H1 (cell line): ENCODE measurements at regions not wholly inside any gene's neighbourhood (a gene's known extent, or its start where the extent isn't known, plus 50 kb on each side); places are given as distances from the start of the nearest gene placed in this dataset.

Source experiments
- BCL11A ChIP-seq, 2 experiments: IDR thresholded peaks; one replicate each; pipeline ENCODE4 v1.6.1; 2011; ENCODE audit warnings: low read depth in 2 of 2, low read length in 2 of 2, mild to moderate bottlenecking in 2 of 2
- CTBP2 ChIP-seq: IDR thresholded peaks from 2 replicates; pipeline ENCODE4 v1.7.0; 2011; ENCODE audit warnings: borderline replicate concordance, mild to moderate bottlenecking, moderate library complexity, mixed read lengths, low read length; ENCODE audit not compliant: insufficient read depth, insufficient read length
- EP300 ChIP-seq, 2 experiments: IDR thresholded peaks; 1 replicate in 1 of 2; 2 replicates in 1 of 2; pipeline ENCODE4 v1.6.1; 2011 to 2012; ENCODE audit warnings: low read depth in 2 of 2, low read length in 2 of 2, mild to moderate bottlenecking in 2 of 2, borderline replicate concordance in 1 of 2, inconsistent platforms in 1 of 2, moderate library complexity in 1 of 2
- JUN ChIP-seq: IDR thresholded peaks from 2 replicates; pipeline ENCODE4 v1.6.1; 2011; ENCODE audit warnings: low read depth, mild to moderate bottlenecking, improper control_type of control experiment, low read length
- POU5F1 ChIP-seq: IDR thresholded peaks from 2 replicates; pipeline ENCODE4 v1.6.1; 2011; ENCODE audit warnings: low read depth, mild to moderate bottlenecking, low read length, moderate library complexity
- RXRA ChIP-seq: IDR thresholded peaks from 2 replicates; pipeline ENCODE4 v1.6.1; 2011; ENCODE audit warnings: low read depth, mild to moderate bottlenecking, low read length, moderate library complexity; ENCODE audit not compliant: insufficient read depth
- SIX5 ChIP-seq: IDR thresholded peaks from 2 replicates; pipeline ENCODE4 v1.6.1; 2011; ENCODE audit warnings: mild to moderate bottlenecking, low read depth, low read length
- ZNF274 ChIP-seq: IDR thresholded peaks from 2 replicates; pipeline ENCODE4 v1.7.0; 2012; ENCODE audit warnings: low read length, borderline replicate concordance; ENCODE audit errors: extremely low read depth
- TF ChIP-seq, protein P1 (sequence below): IDR thresholded peaks from 2 replicates; pipeline ENCODE4 v1.6.1; 2012; ENCODE audit warnings: inconsistent platforms

DNA sequence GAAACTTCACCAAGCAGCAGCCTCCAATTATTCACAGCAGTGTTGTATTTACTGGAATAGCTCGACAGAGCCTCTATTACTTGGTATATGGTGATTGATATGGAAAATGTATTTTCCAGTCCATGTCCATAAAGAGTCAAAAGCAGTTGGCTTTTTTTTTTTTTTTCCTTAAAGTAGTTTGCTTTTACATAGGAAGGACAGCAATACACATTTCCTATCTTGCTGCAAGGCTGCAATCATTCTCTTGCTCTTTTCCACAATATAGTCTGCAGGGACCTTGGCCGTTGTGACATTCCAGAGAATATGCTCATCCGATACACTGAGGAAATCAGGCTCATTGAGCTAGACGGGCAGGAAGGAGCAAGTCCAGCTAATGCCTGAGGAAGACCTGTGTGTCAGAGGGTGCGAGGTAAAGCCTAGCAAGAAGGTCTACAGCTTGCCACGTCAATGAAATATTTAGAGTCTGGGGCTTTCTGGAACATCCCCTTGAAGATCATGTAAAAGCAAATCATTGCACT, 131.1 kb downstream of the ENGASE start (continued):
- TF ChIP-seq EP300 (IDR thresholded peaks at IDR 0.05; ENCODE audit: borderline replicate concordance in 1 of 2, low read depth in 2 of 2, low read length in 2 of 2): no peak
- TF ChIP-seq BCL11A (IDR thresholded peaks at IDR 0.05; ENCODE audit: low read depth in 2 of 2, low read length in 2 of 2): no peak
- TF ChIP-seq, protein P1, sequence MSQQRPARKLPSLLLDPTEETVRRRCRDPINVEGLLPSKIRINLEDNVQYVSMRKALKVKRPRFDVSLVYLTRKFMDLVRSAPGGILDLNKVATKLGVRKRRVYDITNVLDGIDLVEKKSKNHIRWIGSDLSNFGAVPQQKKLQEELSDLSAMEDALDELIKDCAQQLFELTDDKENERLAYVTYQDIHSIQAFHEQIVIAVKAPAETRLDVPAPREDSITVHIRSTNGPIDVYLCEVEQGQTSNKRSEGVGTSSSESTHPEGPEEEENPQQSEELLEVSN: no peak
- no peak for TF ChIP-seq SIX5
- no peak for TF ChIP-seq POU5F1
- TF ChIP-seq CTBP2: no peak
- no peak for TF ChIP-seq ZNF274
- no peak for TF ChIP-seq JUN
- no peak for TF ChIP-seq RXRA
